HG02943 (cell line): ENCODE measurements at regions not wholly inside any gene's neighbourhood (a gene's known extent, or its start where the extent isn't known, plus 50 kb on each side); places are given as distances from the start of the nearest gene placed in this dataset.
"Not testable (repeated sequence)": the region's sequence is repeated elsewhere in the genome, so short reads cannot be mapped to it uniquely, and the experiment has no call there.

ENCODE experiments used
- ATAC-seq: cut with Tn5 transposase; IDR thresholded peaks from one replicate; pipeline ENCODE4 v1.9.1; 2021; ENCODE audit warnings: mild to moderate bottlenecking, low read depth, moderate library complexity; ENCODE audit not compliant: unreplicated experiment

- no peak for ATAC-seq
Measured at GRCh38 chr5:8685704-8686103, 816.8 kb downstream of the MTRR start.

DNA sequence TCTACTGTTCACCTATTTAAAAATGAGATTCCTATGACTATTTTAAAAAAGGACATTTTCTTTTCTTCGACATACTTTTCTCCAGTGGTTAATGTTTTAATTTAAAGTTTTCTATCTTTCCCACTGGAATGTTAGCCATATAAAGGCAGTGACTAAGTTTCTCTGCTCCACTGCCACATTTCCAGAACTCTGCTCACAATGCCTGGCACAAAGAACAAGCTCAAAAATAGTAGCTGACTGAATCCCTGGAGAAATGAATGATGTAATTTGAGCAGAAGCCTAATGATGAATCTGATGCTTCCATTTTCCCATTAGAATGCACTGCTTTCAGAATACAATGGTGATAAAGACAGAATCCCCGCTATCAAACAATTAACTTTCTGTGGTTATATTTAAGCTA is 817.8 kb downstream of the MTRR start:
- no peak for ATAC-seq

- ATAC-seq: no peak
Measured at GRCh38 chr5:8689773-8690172, 820.8 kb downstream of the MTRR start.

- no peak for ATAC-seq
Measured at GRCh38 chr5:8691221-8691620, 822.3 kb downstream of the MTRR start.

- no peak for ATAC-seq
Measured at GRCh38 chr5:8693341-8693844, 824.4 kb downstream of the MTRR start.

- ATAC-seq: no peak
Measured at GRCh38 chr5:8694545-8694944, 825.6 kb downstream of the MTRR start.

DNA sequence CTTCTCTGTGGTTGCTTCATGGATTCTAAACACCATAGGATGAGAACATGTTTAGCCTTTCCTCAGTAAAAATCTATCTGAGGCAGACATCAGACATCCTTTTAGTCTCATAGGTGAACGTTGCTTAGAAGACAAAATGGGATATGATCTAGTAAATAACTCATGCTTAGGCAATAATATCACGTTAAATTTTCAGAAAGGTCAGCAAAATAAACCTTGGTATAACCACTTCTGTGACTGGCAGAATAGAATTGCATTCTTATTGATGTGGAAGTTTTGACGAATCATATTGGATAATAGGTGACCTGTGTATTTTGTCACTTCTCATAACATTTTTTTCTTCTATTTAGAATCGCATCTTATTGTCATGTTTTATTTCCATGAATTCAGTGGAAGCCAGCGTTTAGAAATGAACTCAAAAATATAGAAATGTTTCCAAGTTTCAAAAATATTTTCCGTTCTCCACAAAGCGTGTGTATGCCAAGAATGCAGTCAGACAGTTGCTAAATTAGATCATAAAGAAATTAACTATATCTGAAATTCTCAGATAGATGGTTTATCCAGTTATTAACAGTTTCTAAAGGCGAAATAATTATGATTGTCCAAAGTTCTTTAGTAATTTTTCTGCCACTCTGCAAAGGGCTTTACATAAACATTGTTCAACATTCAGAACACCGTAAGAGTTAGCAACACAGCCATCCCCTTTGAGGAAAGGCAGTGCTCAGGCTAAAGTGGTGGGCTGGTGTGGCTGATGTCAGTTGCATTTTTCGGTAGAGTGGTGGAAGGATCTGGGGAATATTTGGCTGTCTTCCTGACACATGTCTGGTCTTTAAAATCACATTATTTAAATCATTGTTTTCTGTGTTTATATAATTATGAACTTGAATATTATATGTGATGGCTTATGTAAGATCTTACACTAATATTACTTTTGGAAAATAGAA is 827.2 kb downstream of the MTRR start:
- no peak for ATAC-seq

DNA sequence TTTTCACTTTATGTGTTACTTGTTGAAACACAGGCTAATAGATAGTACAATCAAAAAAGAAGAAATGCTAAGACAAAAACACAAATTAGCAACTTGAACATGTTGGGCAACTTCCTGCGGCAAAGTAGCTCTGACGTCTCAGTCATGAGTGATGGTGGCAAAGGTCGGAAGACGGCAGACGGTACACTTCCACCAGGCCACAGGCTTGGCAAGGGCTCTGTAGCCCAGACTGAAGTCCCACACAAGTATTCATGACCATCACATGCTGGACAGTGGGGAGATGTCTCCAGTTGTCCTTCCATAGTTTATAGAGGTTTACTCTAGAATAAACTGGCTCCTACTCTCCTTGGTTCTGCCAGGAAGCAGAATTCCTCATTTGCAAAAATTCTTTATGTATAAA is 831.3 kb downstream of the MTRR start:
- no peak for ATAC-seq

DNA sequence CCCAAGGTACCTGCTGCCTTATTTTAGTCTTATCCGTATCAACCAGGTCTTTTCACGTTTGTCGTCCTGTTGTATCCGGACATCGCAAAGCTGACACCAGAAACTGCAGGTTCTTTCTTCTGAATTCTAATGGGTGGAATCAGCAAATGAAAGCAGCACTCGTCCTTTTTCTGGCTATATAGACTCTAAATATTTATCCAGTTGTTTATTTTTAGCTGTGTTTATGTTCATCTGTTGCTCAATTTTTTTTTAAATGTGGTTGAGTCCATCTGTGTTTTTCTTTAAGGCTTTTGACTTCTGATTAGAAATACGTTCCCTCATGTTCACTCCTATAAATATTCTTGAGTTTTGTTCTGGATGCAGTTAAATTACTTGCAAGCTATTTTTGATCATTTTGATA is 831.7 kb downstream of the MTRR start:
- ATAC-seq: no peak

- ATAC-seq: no peak
Measured at GRCh38 chr5:8701251-8701650, 832.3 kb downstream of the MTRR start.

- no peak for ATAC-seq
Measured at GRCh38 chr5:8710426-8710930, 835.4 kb downstream of the SEMA5A start.

- ATAC-seq: no peak
Measured at GRCh38 chr5:8714198-8714597, 831.7 kb downstream of the SEMA5A start.

GRCh38 chr5:8714861-8715260 is 831.0 kb downstream of the SEMA5A start:
- ATAC-seq: no peak

DNA sequence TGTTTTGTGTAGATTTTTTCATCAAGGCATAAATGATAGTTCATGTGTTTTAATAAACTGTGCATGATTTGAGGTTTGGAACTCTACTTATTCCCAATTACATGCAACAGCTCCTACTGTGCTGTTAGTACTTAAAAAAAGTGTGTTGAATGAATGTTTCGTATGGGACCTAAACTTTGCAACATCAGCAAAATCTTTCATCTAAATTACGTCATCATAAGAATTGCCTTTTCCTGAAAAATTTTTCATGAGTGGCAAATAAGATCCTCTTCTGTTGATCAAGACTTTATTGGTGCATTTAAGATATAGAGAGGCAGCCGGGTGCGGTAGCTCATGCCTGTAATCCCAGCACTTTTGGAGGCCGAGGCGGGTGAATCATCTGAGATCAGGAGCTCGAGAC is 826.1 kb downstream of the SEMA5A start:
- ATAC-seq: no peak

GRCh38 chr5:8720506-8720905 is 825.4 kb downstream of the SEMA5A start:
- no peak for ATAC-seq

GRCh38 chr5:8721536-8721935 is 824.3 kb downstream of the SEMA5A start:
- ATAC-seq: no peak

DNA sequence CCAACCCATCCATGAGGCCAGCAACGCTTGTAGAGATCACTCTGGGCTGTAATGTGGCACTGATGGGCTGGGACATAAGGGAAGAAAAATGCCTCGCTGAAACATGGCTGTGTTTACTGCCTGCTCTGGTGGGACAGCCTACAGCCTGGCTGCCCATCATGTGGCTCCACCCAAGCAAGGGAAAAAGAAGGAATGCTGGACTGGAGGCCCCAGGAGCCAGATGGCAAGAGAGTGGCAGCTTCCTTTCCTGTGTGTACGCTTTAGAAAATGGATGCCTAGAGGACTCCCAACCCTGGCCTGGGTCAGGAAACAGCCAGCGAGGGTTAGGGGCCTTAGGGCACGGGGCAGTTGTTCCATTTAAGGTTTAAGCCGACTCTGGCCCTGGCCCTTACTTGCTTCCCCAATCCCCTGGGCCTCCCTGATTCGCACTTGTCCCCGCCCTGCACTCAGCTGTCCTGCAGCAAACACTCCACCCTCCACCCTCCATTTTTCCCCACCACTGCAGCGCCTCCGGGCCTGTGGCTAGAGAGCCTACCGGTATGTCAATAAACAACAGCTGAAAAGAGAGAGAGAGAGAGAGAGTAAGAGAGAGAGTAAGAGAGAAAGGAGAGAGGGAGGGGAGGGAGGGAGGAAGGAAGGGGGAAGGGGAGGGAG is 819.4 kb downstream of the SEMA5A start:
- ATAC-seq: no peak

DNA sequence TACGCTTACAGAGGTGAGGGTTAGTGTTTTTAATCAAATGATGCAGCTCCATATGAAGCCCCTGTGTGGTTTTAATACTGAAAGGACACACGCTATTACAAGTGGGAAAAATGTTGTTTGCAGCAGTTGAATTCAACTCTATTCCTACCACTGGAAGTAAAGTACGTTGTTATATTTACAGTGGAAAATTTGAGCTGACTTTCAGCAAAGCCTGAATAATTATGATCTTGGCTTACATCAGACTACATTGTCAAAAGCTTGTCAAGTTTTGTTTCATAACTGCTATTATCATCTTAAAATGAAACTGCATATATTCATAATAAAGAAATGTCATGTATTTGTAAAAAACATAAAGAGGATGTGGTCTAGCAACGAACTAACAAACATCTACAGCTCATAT is 818.5 kb downstream of the SEMA5A start:
- ATAC-seq: no peak

DNA sequence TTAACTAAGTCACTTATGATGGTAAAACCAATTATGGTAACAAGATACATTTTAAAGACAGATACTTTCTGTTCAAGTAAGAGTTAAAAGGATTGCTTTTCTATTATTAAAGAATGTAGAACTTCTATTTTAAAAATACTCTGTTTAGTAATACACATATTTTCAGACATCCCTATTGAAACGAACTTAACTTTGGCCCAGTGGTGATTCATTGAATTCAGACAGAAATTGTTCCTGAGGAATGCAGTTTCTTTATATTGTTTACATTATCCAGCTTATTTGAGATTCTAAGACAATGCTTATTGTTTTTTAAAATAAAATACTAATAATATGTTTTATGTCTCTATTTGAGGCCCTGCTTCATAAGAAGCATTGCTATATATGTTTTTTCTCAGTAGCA is 816.4 kb downstream of the SEMA5A start:
- no peak for ATAC-seq

- no peak for ATAC-seq
Measured at GRCh38 chr5:8730194-8730593, 815.7 kb downstream of the SEMA5A start.

GRCh38 chr5:8731110-8731509 is 814.8 kb downstream of the SEMA5A start:
- ATAC-seq: not testable (repeated sequence)
